ENCODE measurements at regions not wholly inside any gene's neighbourhood (a gene's known extent, or its start where the extent isn't known, plus 50 kb on each side); places are given as distances from the start of the nearest gene placed in this dataset.

DNA sequence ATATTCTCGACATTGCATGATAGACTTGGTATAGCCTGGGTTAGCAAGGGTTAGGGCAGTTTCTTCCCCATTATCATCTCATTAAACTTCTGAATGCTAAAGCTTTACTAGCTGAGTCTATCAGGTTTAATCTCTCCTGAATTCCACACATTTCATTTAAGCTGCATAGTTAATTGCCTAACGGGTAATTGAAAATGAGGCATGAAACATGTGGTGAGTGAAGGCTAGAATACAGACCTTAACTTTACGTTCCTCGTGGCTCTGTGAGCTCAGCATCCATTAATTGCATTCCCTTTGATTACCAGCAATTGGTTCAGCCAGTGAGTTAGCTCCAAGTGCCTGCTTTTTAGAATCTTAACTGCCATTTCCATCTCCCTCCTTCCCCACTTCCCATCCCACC lies 126.5 kb upstream of the MEX3C start:
- H3K36me3 Mint-ChIP-seq (ENCODE audit: low read depth) = no peaks in the 10 kb centered on the region
- peaks cover 11% of the 10 kb centered on the region for H3K4me1 Mint-ChIP-seq (ENCODE audit: low read depth)
- H3K9me3 Mint-ChIP-seq (ENCODE audit: low read depth) = peaks cover 2% of the 10 kb centered on the region
- TF ChIP-seq, protein P1, sequence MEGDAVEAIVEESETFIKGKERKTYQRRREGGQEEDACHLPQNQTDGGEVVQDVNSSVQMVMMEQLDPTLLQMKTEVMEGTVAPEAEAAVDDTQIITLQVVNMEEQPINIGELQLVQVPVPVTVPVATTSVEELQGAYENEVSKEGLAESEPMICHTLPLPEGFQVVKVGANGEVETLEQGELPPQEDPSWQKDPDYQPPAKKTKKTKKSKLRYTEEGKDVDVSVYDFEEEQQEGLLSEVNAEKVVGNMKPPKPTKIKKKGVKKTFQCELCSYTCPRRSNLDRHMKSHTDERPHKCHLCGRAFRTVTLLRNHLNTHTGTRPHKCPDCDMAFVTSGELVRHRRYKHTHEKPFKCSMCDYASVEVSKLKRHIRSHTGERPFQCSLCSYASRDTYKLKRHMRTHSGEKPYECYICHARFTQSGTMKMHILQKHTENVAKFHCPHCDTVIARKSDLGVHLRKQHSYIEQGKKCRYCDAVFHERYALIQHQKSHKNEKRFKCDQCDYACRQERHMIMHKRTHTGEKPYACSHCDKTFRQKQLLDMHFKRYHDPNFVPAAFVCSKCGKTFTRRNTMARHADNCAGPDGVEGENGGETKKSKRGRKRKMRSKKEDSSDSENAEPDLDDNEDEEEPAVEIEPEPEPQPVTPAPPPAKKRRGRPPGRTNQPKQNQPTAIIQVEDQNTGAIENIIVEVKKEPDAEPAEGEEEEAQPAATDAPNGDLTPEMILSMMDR (IDR thresholded peaks at IDR 0.05) = no peak
- no peak overlapping the region for H3K4me3 Mint-ChIP-seq (ENCODE audit: unreplicated experiment)
- DNase-seq (ENCODE audit: low spot score) = no peak
- no peaks in the 10 kb centered on the region for H3K27me3 Mint-ChIP-seq (ENCODE audit: low read depth)
- H3K27ac Mint-ChIP-seq (ENCODE audit: unreplicated experiment) = no peak overlapping the region

DNA sequence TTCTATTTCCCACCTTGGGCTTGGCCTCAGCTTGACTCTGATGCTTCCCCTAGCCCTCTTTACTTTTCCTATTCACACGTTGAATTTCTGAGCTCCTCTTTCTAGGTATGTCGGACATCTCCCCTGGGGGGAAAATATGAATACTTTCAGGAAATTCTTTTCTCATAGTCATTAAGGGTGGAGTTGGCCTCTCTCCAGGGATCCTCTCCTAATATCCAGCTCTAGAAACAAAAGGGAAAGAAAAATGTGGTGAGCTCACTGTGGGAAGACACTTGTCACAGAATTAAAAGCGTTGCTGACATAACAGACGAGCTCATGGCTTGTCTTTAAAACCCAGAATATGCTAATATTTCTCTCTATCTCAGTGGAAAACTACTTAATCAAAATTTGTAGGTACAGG lies 132.7 kb upstream of the MEX3C start:
- H3K4me3 Mint-ChIP-seq (ENCODE audit: unreplicated experiment) = no peak overlapping the region
- TF ChIP-seq, protein P1 (IDR thresholded peaks at IDR 0.05) = no peak
- H3K9me3 Mint-ChIP-seq (ENCODE audit: low read depth) = peaks cover 2% of the 10 kb centered on the region
- no peaks in the 10 kb centered on the region for H3K27me3 Mint-ChIP-seq (ENCODE audit: low read depth)
- no peak for DNase-seq (ENCODE audit: low spot score)
- peaks cover 17% of the 10 kb centered on the region for H3K4me1 Mint-ChIP-seq (ENCODE audit: low read depth)
- no peaks in the 10 kb centered on the region for H3K36me3 Mint-ChIP-seq (ENCODE audit: low read depth)
- H3K27ac Mint-ChIP-seq (ENCODE audit: unreplicated experiment) = no peak overlapping the region

DNA sequence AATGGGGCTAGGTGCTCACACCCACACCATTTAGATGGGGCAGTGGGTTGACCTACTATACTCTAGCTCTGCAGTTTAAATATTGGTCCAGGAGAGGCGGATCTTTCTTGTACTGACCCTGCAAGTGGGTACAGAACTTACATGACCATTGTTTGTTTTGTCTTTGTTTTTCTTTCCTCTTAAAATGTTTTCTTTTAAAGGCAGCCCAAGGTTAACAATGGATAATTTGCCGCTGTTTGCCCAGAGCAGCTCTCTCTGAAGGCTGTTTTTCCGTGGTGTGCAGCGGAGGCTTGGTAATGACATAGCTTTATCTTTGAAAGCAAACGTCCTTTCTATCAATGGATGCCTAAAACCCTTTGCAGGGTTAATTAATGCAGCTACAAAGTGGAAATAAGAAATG lies 133.3 kb upstream of the MEX3C start:
- no peak overlapping the region for H3K4me3 Mint-ChIP-seq (ENCODE audit: unreplicated experiment)
- H3K9me3 Mint-ChIP-seq (ENCODE audit: low read depth) = peaks cover 2% of the 10 kb centered on the region
- no peak for DNase-seq (ENCODE audit: low spot score)
- H3K27ac Mint-ChIP-seq (ENCODE audit: unreplicated experiment) = no peak overlapping the region
- TF ChIP-seq, protein P1 (IDR thresholded peaks at IDR 0.05) = no peak
- H3K27me3 Mint-ChIP-seq (ENCODE audit: low read depth) = no peaks in the 10 kb centered on the region
- H3K36me3 Mint-ChIP-seq (ENCODE audit: low read depth) = no peaks in the 10 kb centered on the region
- peaks cover 17% of the 10 kb centered on the region for H3K4me1 Mint-ChIP-seq (ENCODE audit: low read depth)

DNA sequence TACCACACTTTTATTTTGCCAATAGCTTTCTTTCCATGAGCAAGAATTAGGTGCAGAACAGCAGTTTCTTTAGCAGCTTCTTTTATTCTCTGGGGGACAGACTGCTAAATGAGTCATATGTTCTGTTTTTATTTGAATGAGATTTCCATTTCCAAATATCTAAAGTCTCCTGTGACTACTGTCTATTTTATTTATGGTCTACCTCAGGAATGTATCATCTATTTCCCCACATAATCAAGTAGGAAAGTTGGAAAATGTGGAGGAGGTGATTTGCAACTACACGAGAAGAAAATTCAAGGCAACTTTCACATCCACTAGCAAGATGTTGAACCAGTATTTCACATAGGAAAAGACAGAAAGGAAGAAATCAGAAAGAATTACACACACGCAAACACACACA lies 139.9 kb upstream of the MEX3C start:
- Mint-ChIP-seq H3K4me1 (ENCODE audit: low read depth) (peaks cover 43% of the 10 kb centered on the region), H3K27ac (ENCODE audit: unreplicated experiment) (peak overlapping the region; percentile 58)
- no peak for DNase-seq (ENCODE audit: low spot score)

DNA sequence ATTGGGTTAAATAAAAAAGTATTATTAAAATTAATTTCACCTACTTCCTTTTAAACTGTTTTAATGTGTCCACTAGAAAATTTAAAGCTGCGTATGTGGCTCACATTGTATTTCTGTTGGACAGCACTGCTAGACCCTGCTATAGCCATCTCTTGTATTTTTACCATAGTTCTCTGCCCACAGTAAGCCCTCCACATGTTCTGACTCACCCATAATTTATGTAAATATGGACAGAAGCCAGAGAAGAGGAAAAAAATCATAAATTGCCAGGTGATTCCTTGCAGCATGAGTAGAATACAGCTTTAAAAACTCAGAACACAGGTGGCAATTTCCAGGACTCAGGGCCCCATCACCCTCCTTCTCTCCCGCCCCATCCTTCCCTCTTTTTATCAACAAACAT lies 142.4 kb upstream of the MEX3C start:
- H3K36me3 Mint-ChIP-seq (ENCODE audit: low read depth) = no peaks in the 10 kb centered on the region
- no peak for DNase-seq (ENCODE audit: low spot score)
- peaks cover 6% of the 10 kb centered on the region for H3K9me3 Mint-ChIP-seq (ENCODE audit: low read depth)
- H3K4me1 Mint-ChIP-seq (ENCODE audit: low read depth) = peaks cover 43% of the 10 kb centered on the region
- H3K27me3 Mint-ChIP-seq (ENCODE audit: low read depth) = no peaks in the 10 kb centered on the region
- TF ChIP-seq, protein P1 (IDR thresholded peaks at IDR 0.05) = no peak
- H3K4me3 Mint-ChIP-seq (ENCODE audit: unreplicated experiment) = no peak overlapping the region
- H3K27ac Mint-ChIP-seq (ENCODE audit: unreplicated experiment) = no peak overlapping the region

More for the DNA sequence above, 139.9 kb upstream of the MEX3C start:
- H3K4me3 Mint-ChIP-seq (ENCODE audit: unreplicated experiment) = no peak overlapping the region
- peaks cover 3% of the 10 kb centered on the region for H3K9me3 Mint-ChIP-seq (ENCODE audit: low read depth)
- no peaks in the 10 kb centered on the region for H3K27me3 Mint-ChIP-seq (ENCODE audit: low read depth)
- H3K36me3 Mint-ChIP-seq (ENCODE audit: low read depth) = no peaks in the 10 kb centered on the region
- TF ChIP-seq, protein P1 (IDR thresholded peaks at IDR 0.05) = no peak
